SK-N-MC (cell line): ENCODE measurements at regions not wholly inside any gene's neighbourhood (a gene's known extent, or its start where the extent isn't known, plus 50 kb on each side); places are given as distances from the start of the nearest gene placed in this dataset.

Experiments
- EZH2 ChIP-seq: fragments of 200-600 bp; sonication (generic); IDR thresholded peaks from one replicate; pipeline ENCODE4 v1.6.1; 2017; ENCODE audit warnings: antibody characterized with exemption
- FOXP2 ChIP-seq: optimal IDR thresholded peaks from 2 replicates; pipeline ENCODE3; 2011; ENCODE audit warnings: mild to moderate bottlenecking, moderate library complexity; ENCODE audit not compliant: insufficient read depth; ENCODE audit errors: extremely low read length, control extremely low read depth
- POLR2AphosphoS5 ChIP-seq: IDR thresholded peaks from 2 replicates; pipeline ENCODE4 v1.6.1; 2012; ENCODE audit warnings: mild to moderate bottlenecking, low read depth, low read length, borderline replicate concordance

DNA sequence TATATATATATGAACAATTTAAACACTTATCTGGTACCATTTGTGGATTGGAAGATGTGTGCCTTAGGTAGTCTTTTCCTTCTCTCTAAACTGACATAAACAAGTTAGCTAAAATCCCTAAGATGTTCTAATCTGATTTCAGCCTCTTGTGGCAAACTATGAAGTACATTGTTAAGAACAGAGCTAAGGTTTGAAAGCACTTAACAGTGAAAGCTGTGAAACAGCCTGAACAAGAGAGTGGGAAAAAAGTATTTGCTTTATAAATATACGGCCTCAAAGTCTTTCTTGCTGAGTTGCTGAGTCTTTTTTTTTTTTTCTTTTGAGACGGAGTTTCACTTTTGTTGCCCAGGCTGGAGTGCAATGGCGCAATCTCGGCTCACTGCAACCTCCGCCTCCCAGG is 53.7 kb upstream of the PELI2 start:
- TF ChIP-seq EZH2: no peak
- TF ChIP-seq FOXP2: no peak
- no peak for TF ChIP-seq POLR2AphosphoS5
